ENCODE measurements at regions not wholly inside any gene's neighbourhood (a gene's known extent, or its start where the extent isn't known, plus 50 kb on each side); places are given as distances from the start of the nearest gene placed in this dataset.

GRCh38 chr2:181790716-181791649 lies 100.5 kb upstream of the ITPRID2 start:
- DNase-seq (ENCODE audit: low read depth, low spot score) = peak; percentile 99
- H3K27ac ChIP-seq (ENCODE audit: insufficient read depth, low read depth, low read length) = peak overlapping the region; percentile 96
- no peak overlapping the region for H3K4me3 ChIP-seq (replicated peaks in 1 of 3; ENCODE audit: insufficient read depth in 1 of 3, low read depth in 1 of 3, low read length in 3 of 3)
- TF ChIP-seq JUN (IDR thresholded peaks at IDR 0.05; ENCODE audit: borderline replicate concordance, insufficient read depth, insufficient read length, low read depth) = peak; percentile 100
- no peak for TF ChIP-seq EZH2 (IDR thresholded peaks at IDR 0.05; ENCODE audit: borderline replicate concordance, low read depth, low read length, severe bottlenecking)
- peak; percentile 96 for TF ChIP-seq GATA2 (IDR thresholded peaks at IDR 0.05; ENCODE audit: insufficient read depth, insufficient read length, low read depth, low read length)
- TF ChIP-seq CTCF (IDR thresholded peaks at IDR 0.05; ENCODE audit: extremely low read depth in 1 of 2, insufficient read depth in 1 of 2, low read depth in 1 of 2, low read length in 2 of 2) = no peak
- peak; percentile 72 for TF ChIP-seq POLR2A (IDR thresholded peaks at IDR 0.05; ENCODE audit: low read depth, low read length)
- no peak for TF ChIP-seq MYC (IDR thresholded peaks at IDR 0.05; ENCODE audit: low read depth, low read length)
- TF ChIP-seq POLR2AphosphoS5 (IDR thresholded peaks at IDR 0.05; ENCODE audit: insufficient read depth, low read depth, low read length) = peak; percentile 92
- TF ChIP-seq MAX (IDR thresholded peaks at IDR 0.05; ENCODE audit: insufficient read depth, insufficient read length) = no peak
- peak; percentile 98 for TF ChIP-seq FOS (IDR thresholded peaks at IDR 0.05; ENCODE audit: borderline replicate concordance, insufficient read depth, low read length)
- H3K27me3 ChIP-seq (ENCODE audit: control insufficient read depth in 2 of 2, insufficient read depth in 2 of 2, low read length in 2 of 2) = no peaks in the 10 kb centered on the region
- CTCF ChIA-PET = interaction anchor here (0.9 to 4.6 kb wide), 8 partner anchors 10 to 113 kb away, joined by 3 to 33 read pairs (median 4); no protein-coding TSS in a partner anchor
- H4K20me1 ChIP-seq (replicated peaks; ENCODE audit: control insufficient read depth, extremely low read depth, insufficient read depth, low read length) = no peaks in the 10 kb centered on the region
- no peaks in the 10 kb centered on the region for H3K9me3 ChIP-seq (replicated peaks; ENCODE audit: control insufficient read depth, insufficient read depth, low read length)
- H3K4me2 ChIP-seq (ENCODE audit: insufficient read depth, low read length) = peak overlapping the region; percentile 44
- BruUV-seq (replicated peaks) = TSS peak; percentile 91
- peak overlapping the region; percentile 58 for H3K9ac ChIP-seq (replicated peaks; ENCODE audit: extremely low read depth, insufficient read depth, low read length)
- no peak overlapping the region for H2AFZ ChIP-seq (ENCODE audit: low read depth, low read length)
- H3K9me1 ChIP-seq (replicated peaks; ENCODE audit: control insufficient read depth, extremely low read depth, insufficient read depth, low read length) = no peaks in the 10 kb centered on the region
- H3K79me2 ChIP-seq (ENCODE audit: control insufficient read depth, insufficient read depth, low read length) = no peaks in the 10 kb centered on the region
- H3K4me1 ChIP-seq (ENCODE audit: control insufficient read depth, extremely low read depth, insufficient read depth, low read length) = peaks cover 45% of the 10 kb centered on the region
- intact Hi-C loops (cut with micrococcal nuclease) (loop anchor here (1.0 kb wide), 7 partner anchors 12 to 164 kb away; partner anchors contain the start of gene ITPRID2), dilution Hi-C loops (cut with MboI; ENCODE audit: extremely low pct_ligation_motif_present, low sequenced_read_pairs) (no loop called here)
- POLR2A ChIA-PET = interaction anchor here (0.7 to 1.4 kb wide), 4 partner anchors 10 to 361 kb away, joined by 3 read pairs; no protein-coding TSS in a partner anchor
- peak; percentile 86 for FAIRE-seq
- no peaks in the 10 kb centered on the region for H3K36me3 ChIP-seq (ENCODE audit: control insufficient read depth in 2 of 2, extremely low read depth in 1 of 2, insufficient read depth in 2 of 2, low read length in 2 of 2)

All from endothelial cell of umbilical vein (primary cell).